HG03280 (cell line): ENCODE measurements at regions not wholly inside any gene's neighbourhood (a gene's known extent, or its start where the extent isn't known, plus 50 kb on each side); places are given as distances from the start of the nearest gene placed in this dataset.

ENCODE experiments used
- ATAC-seq: cut with Tn5 transposase; IDR thresholded peaks from one replicate; pipeline ENCODE4 v1.9.1; 2021; ENCODE audit warnings: mild to moderate bottlenecking, moderate library complexity; ENCODE audit not compliant: unreplicated experiment

DNA sequence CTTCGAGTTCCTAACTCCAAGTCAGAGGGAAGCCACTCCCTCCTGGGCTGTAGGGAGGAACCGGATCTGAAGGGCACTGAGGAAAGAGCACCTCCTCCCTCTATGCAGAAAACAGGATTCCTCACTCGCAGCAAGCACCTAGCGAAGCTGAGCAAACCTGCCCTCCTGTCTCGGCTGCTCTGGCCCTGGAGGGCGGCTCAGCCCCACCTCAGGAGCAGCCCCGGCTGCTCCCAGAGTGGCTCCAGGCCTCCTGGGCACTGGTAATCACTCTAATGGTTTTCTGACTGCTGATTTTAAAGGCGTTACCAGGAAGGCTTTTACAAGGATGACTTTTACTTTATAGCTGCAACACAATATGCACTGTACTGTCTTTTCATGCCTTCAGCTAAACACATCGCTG lies 312.5 kb downstream of the TEX29 start:
- no peak for ATAC-seq

GRCh38 chr13:111633401-111633800 lies 313.0 kb downstream of the TEX29 start:
- ATAC-seq, result no peak

GRCh38 chr13:111634410-111634809 lies 314.0 kb downstream of the TEX29 start:
- ATAC-seq, result no peak

DNA sequence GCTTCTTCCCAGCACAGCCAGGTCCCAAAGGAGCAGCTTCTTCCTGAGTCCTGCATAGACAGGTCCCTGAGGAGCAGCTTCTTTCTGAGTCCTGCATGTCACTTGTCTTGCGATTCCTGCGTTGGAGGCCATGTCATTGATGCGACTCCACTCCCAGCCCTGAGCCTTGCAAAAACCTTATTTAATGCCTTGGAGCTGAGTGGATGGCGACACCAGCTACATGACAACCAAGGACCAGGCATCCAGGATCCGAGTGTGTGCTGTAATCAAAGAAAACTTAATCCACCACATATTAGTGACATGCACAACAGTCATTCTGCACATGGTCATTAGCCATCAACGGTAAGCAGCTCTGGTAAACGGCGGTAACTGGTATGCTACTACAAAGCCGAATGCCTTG lies 315.8 kb downstream of the TEX29 start:
- ATAC-seq, result no peak

DNA sequence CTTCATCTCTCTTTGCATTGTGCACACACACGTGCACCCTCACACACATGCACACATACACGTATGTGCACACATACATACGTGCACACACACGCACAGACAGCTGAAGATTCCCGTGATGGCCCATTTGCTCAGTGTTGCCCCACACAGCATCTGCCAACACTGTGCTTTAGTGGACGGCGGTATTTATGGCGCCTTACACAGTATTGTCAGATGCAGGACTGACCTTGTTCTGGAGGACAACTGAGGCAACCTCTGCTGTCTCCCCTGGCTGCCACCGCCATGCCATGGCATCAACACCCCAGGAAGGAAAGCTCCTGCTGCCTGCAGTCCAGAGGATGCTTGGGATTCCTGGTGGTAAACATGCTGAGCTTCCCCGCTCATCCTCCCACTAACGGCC lies 316.4 kb downstream of the TEX29 start:
- no peak for ATAC-seq

GRCh38 chr13:111637365-111637764 lies 316.9 kb downstream of the TEX29 start:
- ATAC-seq, result no peak

DNA sequence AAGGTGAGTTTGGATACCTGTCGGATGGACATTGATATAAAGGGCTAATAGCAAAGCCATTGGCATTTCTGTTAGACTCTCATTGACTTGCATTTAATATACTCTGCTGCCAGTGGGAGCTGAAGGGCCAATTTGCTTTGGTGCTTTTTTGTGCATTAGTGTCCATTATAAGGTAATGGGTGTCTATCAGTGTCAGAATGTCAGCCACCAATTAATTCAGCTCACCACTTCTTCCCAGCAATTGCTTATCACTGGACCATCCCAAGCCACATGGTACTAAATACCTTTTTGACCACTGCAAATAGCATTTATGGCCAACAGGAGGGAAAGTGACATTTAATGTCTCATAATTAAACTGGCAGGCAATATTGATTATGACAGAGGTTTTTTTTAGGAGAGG lies 317.8 kb downstream of the TEX29 start:
- no peak for ATAC-seq

GRCh38 chr13:111639196-111639705 lies 318.8 kb downstream of the TEX29 start:
- no peak for ATAC-seq

GRCh38 chr13:111640006-111640405 lies 319.6 kb downstream of the TEX29 start:
- no peak for ATAC-seq

GRCh38 chr13:111640476-111640875 lies 320.0 kb downstream of the TEX29 start:
- ATAC-seq, result no peak

DNA sequence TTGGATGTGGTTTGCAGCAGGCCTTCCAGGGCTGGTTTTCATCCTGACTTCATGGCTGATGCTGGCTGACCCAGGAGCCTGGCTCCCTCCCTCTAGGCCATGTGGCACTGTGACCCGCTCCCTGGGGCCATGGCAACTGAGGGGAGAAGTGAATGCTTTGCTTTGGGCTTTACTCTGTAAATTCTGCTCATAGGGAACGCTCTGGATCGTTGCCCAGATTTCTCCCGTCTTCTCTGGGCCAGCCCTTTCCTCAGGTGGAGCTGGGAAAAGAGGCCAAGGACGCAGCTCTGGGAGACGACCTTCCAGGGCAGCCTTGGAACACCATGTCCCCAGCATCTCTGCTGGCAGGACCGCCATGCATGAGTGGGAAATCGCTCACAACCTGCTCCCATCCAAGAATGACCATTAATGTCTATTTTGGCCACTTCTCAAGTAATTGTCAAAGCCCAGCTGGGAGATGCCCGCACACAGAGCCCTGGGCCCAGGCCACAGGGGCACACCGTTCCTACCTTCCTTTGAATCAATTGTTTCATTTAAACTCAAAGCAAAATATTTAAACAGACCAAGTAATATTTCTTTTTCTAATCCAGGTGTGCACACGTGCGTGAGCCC lies 321.8 kb downstream of the TEX29 start:
- ATAC-seq, result no peak

- ATAC-seq, result no peak
Observed at GRCh38 chr13:111644750-111645149, 324.3 kb downstream of the TEX29 start.

DNA sequence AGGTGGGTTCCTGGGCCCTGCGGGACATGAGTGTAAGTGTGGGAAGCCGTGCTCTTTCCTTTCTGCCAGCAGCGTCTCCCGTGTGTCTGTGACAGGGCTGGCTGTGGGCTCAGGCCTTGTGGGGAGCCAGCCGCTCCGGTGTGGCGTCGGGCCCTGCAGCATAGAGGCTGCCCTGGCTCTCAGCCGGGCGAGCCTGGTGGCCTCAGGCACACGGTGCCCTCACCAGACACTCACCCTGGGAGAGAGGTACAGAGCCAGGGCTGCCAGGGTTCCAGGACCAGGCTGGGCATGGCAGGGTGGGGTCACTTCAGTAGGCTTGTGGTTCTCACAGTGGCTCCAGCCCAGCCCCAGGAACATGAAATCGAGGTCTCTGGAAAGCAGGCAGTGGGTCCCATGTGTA lies 324.8 kb downstream of the TEX29 start:
- ATAC-seq, result no peak

DNA sequence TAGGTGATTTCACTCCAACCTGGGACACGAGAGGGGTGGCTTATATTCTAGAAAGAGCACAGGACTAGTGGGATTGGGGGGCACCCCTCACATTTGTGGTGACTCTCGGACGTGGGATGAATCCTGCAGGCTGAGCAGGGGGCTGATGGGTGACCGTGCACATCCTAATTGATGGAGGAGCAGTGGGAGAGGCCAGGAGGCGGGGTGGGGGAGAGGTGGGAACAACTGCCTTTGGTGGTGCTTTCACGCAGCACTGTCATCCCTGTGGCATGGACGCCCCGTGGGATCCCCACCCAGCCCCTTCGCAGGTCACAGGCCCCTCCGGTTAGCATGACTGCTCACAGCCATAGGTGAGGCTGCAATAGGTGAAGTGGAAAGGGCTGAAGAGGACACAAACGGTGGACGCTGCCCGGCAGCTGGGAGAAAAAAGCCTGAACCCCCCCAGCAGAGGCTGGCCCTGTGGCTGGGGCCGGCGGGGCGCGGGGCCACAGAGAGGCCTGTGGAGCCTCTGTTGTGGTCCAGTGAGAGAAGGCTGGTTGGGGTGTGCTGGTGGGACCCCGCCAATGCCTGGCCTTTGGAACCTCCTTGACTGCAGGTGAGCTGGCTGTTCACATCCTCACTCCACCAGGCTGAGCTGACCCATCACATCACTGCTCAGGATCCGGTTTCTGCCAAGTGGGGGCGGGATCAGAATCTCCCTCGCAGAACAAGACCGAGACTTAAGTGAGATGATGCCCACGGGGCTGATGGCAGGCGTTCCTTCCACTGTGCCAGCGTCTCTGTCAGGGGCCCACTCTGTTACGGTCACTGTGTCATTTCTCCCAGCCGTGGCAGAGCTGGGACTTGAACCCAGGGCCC lies 325.4 kb downstream of the TEX29 start:
- no peak for ATAC-seq

DNA sequence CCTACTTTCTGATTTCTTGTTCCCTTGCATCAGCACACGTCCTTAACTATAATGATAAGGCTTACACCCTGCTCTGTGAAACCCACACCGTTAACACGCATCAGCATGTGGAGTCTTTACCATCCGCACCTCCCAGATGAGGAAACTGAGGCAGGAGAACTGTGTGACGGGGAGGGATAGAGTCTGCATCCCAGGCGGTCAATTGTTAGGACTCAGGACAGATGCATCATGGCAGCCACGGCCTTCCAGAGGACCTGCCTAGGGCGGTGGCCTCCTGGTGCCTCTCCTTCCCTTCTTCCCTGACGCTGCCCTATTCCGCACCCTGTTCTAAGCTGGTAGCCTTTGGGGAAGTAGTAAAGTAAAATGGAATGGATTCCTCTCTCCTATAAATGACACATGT lies 326.0 kb downstream of the TEX29 start:
- no peak for ATAC-seq

DNA sequence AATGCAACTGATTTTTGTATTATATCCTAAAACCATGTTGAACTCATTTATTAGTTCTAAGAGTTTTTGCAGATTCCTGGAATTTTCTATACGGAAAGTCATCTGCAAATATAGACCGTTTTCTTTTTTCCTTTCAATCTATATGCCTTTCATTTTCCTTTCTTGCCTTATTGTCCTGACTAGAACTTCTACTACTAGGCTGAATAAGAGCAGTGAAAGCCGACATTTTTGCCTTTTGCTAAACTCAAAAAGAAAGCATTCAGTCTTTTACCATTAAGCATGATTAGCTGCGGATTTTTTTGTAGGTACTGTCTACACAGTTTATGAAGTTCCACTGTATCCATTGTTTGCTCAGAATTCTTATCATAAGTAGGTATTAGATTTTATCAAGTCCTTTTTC lies 328.4 kb downstream of the TEX29 start:
- no peak for ATAC-seq

DNA sequence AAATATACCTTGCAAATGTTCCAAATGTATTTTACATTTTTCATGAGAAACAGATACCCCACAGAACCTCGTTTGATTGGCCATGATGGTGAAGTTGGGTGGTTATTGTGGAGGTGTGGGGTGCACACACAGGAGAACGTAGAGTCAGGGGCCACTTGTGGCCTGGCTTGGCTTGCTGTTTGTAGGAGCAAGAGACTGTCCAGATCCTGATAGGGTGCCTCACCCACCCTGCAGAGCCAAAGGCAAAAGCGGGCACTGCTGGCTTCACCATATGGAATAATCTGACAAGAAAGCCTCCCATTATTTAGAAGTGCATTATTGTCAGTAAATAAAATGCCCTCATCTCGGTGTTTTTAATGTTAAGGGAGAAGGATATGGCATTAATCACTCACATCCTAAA lies 330.2 kb downstream of the TEX29 start:
- ATAC-seq, result no peak

DNA sequence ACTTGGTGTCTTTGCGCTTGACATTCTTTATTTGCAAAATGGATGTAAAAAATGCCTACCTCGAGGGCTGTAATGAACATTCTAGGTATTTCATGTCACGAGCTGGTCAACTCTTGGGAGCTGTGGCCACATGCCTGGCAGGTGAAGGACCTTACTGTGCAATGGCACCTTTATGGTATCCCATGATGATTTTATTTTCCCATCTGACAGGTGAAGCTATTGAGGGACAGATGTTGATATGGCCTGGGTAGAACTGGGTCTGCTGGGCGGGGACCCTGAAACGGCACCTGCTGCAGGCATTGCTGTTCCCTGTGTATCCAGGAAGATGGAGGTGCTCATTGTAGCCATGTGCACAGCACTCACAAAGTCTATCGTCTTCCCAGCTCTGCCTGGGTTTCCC lies 332.2 kb downstream of the TEX29 start:
- no peak for ATAC-seq

- no peak for ATAC-seq
Observed at GRCh38 chr13:111654531-111654930, 334.1 kb downstream of the TEX29 start.

DNA sequence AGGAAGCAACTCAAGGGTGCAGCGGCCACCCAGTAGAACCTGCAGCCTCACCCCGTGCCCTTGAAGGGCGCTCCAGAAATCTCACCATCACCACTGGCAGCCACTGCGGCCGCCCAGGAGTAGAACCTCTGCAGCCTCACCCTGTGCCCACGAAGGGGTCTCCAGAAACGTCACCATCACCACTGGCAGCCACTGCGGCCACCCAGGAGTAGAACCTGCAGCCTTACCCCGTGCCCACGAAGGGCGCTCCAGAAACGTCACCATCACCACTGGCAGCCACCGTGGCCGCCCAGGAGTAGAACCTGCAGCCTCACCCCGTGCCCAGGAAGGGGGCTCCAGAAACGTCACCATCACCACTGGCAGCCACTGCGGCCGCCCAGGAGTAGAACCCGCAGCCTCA lies 336.0 kb downstream of the TEX29 start:
- no peak for ATAC-seq

- no peak for ATAC-seq
Observed at GRCh38 chr13:111657013-111657412, 336.6 kb downstream of the TEX29 start.
